IMR-90 (cell line): ENCODE measurements at regions not wholly inside any gene's neighbourhood (a gene's known extent, or its start where the extent isn't known, plus 50 kb on each side); places are given as distances from the start of the nearest gene placed in this dataset.

Source experiments
- ATAC-seq: fragments of 200-7000 bp; cut with Tn5 transposase; 2 replicates; pipeline ENCODE4 v1.9.1; 2020; ENCODE audit warnings: low read depth, mild to moderate bottlenecking, moderate library complexity
- BruUV-seq: library from RNA; stranded (reverse); fragments of 400-500 nt; replicated peaks from 2 replicates; lab custom pipeline; 2021; lab: Mats Ljungman, UMichigan
- CTCF ChIA-PET: fragments of 300-600 bp; formaldehyde crosslinking; extraction: SDS; loops from one replicate; lab custom pipeline; 2021; ENCODE audit warnings: antibody characterized with exemption; lab: Yijun Ruan, JAX
- POLR2A ChIA-PET: fragments of 300-600 bp; sonication (Branson Sonifier 250); formaldehyde crosslinking; loops from one replicate; lab custom pipeline; 2022; ENCODE audit warnings: antibody characterized with exemption; ENCODE audit not compliant: unreplicated experiment; lab: Charles Lee
- DNase-seq: peaks from one replicate; pipeline ENCODE4 v3.0.0; 2013
- H2AFZ ChIP-seq: replicated peaks from 2 replicates; pipeline ENCODE3; 2013; ENCODE audit warnings: low read length, mild to moderate bottlenecking; ENCODE audit not compliant: poor library complexity
- H2AK5ac ChIP-seq: 2 replicates; pipeline ENCODE4 v1.6.1; 2013; ENCODE audit warnings: low read depth, low read length, inconsistent platforms
- H2AK9ac ChIP-seq: replicated peaks from 2 replicates; pipeline ENCODE3; 2013; ENCODE audit warnings: mild to moderate bottlenecking, low read depth, low read length, moderate library complexity; ENCODE audit not compliant: poor library complexity
- H2BK120ac ChIP-seq: 2 replicates; pipeline ENCODE4 v1.6.1; 2013; ENCODE audit warnings: low read depth, low read length, inconsistent platforms
- H2BK15ac ChIP-seq: 3 replicates; pipeline ENCODE4 v1.6.1; 2013; ENCODE audit warnings: low read depth, low read length, inconsistent platforms
- H2BK20ac ChIP-seq: 2 replicates; pipeline ENCODE4 v1.6.1; 2013; ENCODE audit warnings: low read depth, mild to moderate bottlenecking, inconsistent platforms, low read length, moderate library complexity
- H2BK5ac ChIP-seq: 2 replicates; pipeline ENCODE4 v1.6.1; 2013; ENCODE audit warnings: mild to moderate bottlenecking, low read depth, low read length, inconsistent platforms; ENCODE audit not compliant: poor library complexity, severe bottlenecking
- H3K14ac ChIP-seq: replicated peaks from 2 replicates; pipeline ENCODE4 v1.6.1; 2013; ENCODE audit warnings: low read depth, low read length, inconsistent platforms
- H3K18ac ChIP-seq: 2 replicates; pipeline ENCODE4 v1.6.1; 2013; ENCODE audit warnings: low read depth, low read length, control low read depth
- H3K23ac ChIP-seq: 2 replicates; pipeline ENCODE4 v1.6.1; 2013; ENCODE audit warnings: low read depth, low read length, inconsistent platforms
- H3K27ac ChIP-seq: 2 replicates; pipeline ENCODE4 v1.5.1; 2013; ENCODE audit warnings: mild to moderate bottlenecking, control low read depth, low read length; ENCODE audit not compliant: insufficient read depth
- H3K27me3 ChIP-seq: 2 replicates; pipeline ENCODE4 v1.6.1; 2013; ENCODE audit warnings: low read length; ENCODE audit not compliant: control insufficient read depth, insufficient read depth
- H3K36me3 ChIP-seq: 2 replicates; pipeline ENCODE4 v1.6.1; 2013; ENCODE audit warnings: low read length, mixed read lengths; ENCODE audit not compliant: control insufficient read depth, insufficient read depth
- H3K4ac ChIP-seq: 2 replicates; pipeline ENCODE4 v1.6.1; 2013; ENCODE audit warnings: low read depth, low read length, inconsistent platforms
- H3K4me1 ChIP-seq: 2 replicates; pipeline ENCODE4 v1.6.1; 2013; ENCODE audit warnings: low read length, mixed read lengths; ENCODE audit not compliant: control insufficient read depth, insufficient read depth
- H3K4me2 ChIP-seq: 2 replicates; pipeline ENCODE4 v1.6.1; 2013; ENCODE audit warnings: low read depth, mild to moderate bottlenecking, control low read depth, low read length, moderate library complexity
- H3K4me3 ChIP-seq: 2 replicates; pipeline ENCODE4 v1.5.1; 2013; ENCODE audit warnings: low read depth, mild to moderate bottlenecking, control low read depth, low read length, moderate library complexity; ENCODE audit not compliant: insufficient read depth
- H3K56ac ChIP-seq: 2 replicates; pipeline ENCODE4 v1.6.1; 2013; ENCODE audit warnings: low read length, inconsistent platforms; ENCODE audit not compliant: insufficient read depth; ENCODE audit errors: extremely low read depth
- H3K79me1 ChIP-seq, 2 experiments: 2 replicates each; pipeline ENCODE4 v1.6.1; 2013; ENCODE audit warnings: low read length in 2 of 2, inconsistent platforms in 1 of 2, low read depth in 1 of 2
- H3K9ac ChIP-seq: 2 replicates; pipeline ENCODE4 v1.6.1; 2013; ENCODE audit warnings: low read depth, low read length, control low read depth
- H3K9me1 ChIP-seq: 2 replicates; pipeline ENCODE4 v1.6.1; 2013; ENCODE audit warnings: low read length, inconsistent platforms; ENCODE audit not compliant: insufficient read depth
- H3K9me3 ChIP-seq: 2 replicates; pipeline ENCODE4 v1.6.1; 2013; ENCODE audit warnings: low read length; ENCODE audit not compliant: control insufficient read depth, insufficient read depth
- H4K20me1 ChIP-seq: 2 replicates; pipeline ENCODE4 v1.6.1; 2013; ENCODE audit warnings: low read length, inconsistent platforms; ENCODE audit not compliant: insufficient read depth
- H4K5ac ChIP-seq: 2 replicates; pipeline ENCODE4 v1.6.1; 2013; ENCODE audit warnings: mild to moderate bottlenecking, low read depth, low read length, control low read depth
- H4K8ac ChIP-seq, 2 experiments: 2 replicates each; pipeline ENCODE4 v1.6.1; 2013; ENCODE audit warnings: low read depth in 2 of 2, low read length in 2 of 2, control low read depth in 1 of 2, inconsistent platforms in 1 of 2
- H4K91ac ChIP-seq: 2 replicates; pipeline ENCODE4 v1.6.1; 2013; ENCODE audit warnings: low read depth, low read length, inconsistent platforms; ENCODE audit not compliant: insufficient read depth
- CEBPB ChIP-seq: IDR thresholded peaks from 2 replicates; pipeline ENCODE4 v1.6.1; 2012; ENCODE audit warnings: low read depth, low read length, improper control_type of control experiment
- SMC3 ChIP-seq: fragments of 150-350 bp; IDR thresholded peaks from 2 replicates; pipeline ENCODE4 v1.6.1; 2016; ENCODE audit warnings: low read depth, mild to moderate bottlenecking, antibody characterized with exemption, low read length, moderate library complexity
- WGBS, 2 experiments: methylation state at CpG; one replicate each; pipeline versions ENCODE4 v1.1.5 to v1.1.7; 2013; ENCODE audit warnings: missing lambda C conversion rate in 2 of 2; ENCODE audit not compliant: insufficient read length in 1 of 2; ENCODE audit errors: extremely low coverage in 2 of 2; 5-methylcytosine and 5-hydroxymethylcytosine counted together
- dilution Hi-C: fragments of 300-500 bp; cut with HindIII; formaldehyde crosslinking; loops from one replicate; pipeline ENCODE4 v1.14.3; 2018; ENCODE audit warnings: low sequenced_read_pairs; ENCODE audit not compliant: unreplicated experiment
- in situ Hi-C: fragments of 300-500 bp; cut with MboI; formaldehyde crosslinking; loops from 3 replicates; pipeline ENCODE4 v1.14.3; 2019; ENCODE audit warnings: low sequenced_read_pairs, inconsistent platforms, mixed read lengths
- intact Hi-C: fragments of 100-400 bp; cut with micrococcal nuclease; formaldehyde crosslinking; loops from 2 replicates; pipeline ENCODE4 v1.10.0; 2022

- no peak overlapping the region for H3K56ac ChIP-seq
- no peaks in the 10 kb centered on the region for H3K36me3 ChIP-seq
- H3K9ac ChIP-seq = no peak overlapping the region
- H2BK20ac ChIP-seq = peak overlapping the region; percentile 26; the same call in 1 of the 2 replicates
- H2AK5ac ChIP-seq = no peak overlapping the region
- no peaks in the 10 kb centered on the region for H3K9me1 ChIP-seq
- 0 out of 3 replicates have a peak overlapping the region, but pooled peaks have one; percentile 74 for H2BK15ac ChIP-seq
- intact Hi-C loops = no loop called here
- H3K79me1 ChIP-seq = no peaks in the 10 kb centered on the region
- no peak overlapping the region; the same call in 1 of the 2 replicates for H3K4ac ChIP-seq
- H3K4me3 ChIP-seq = no peak overlapping the region
- DNase-seq = no peak
- H2AK9ac ChIP-seq = no peak overlapping the region
- no peak overlapping the region for H3K18ac ChIP-seq
- TF ChIP-seq SMC3 = no peak
- 0 out of 2 replicates have a peak, but pooled peaks have one; percentile 24 for TF ChIP-seq CEBPB
- no peak overlapping the region for H3K27ac ChIP-seq
- no peak overlapping the region for H3K23ac ChIP-seq
- no peak overlapping the region for H3K14ac ChIP-seq
- dilution Hi-C loops = no loop called here
- ChIA-PET CTCF (no interaction called here), POLR2A (no interaction called here)
- H4K20me1 ChIP-seq = no peaks in the 10 kb centered on the region
- H4K5ac ChIP-seq = no peak overlapping the region
- no CpG with 5 or more reads among the region's 3 CpGs for WGBS, 2 experiments
- H3K4me1 ChIP-seq = peaks cover 3% of the 10 kb centered on the region; the same call in 1 of the 2 replicates
- H2BK120ac ChIP-seq = peak overlapping the region; percentile 71
- H3K27me3 ChIP-seq = no peaks in the 10 kb centered on the region
- no TSS peak for BruUV-seq
- no peak overlapping the region for H2BK5ac ChIP-seq
- no peak for ATAC-seq
- no peak overlapping the region for H3K4me2 ChIP-seq
- in situ Hi-C loops = loop anchor here (25.0 kb wide), 1 partner anchor 1550 kb away; the partner anchor contains the start of gene CITED2
- H4K8ac ChIP-seq = no peak overlapping the region
- H2AFZ ChIP-seq = no peak overlapping the region
- peak overlapping the region; percentile 3; the same call in 1 of the 2 replicates for H4K91ac ChIP-seq
- no peaks in the 10 kb centered on the region; the same call in 1 of the 2 replicates for H3K9me3 ChIP-seq
These were observed 1220.0 kb upstream of the GJE1 start for GRCh38 chr6:140912686-140913085.
